ENCODE measurements at regions not wholly inside any gene's neighbourhood (a gene's known extent, or its start where the extent isn't known, plus 50 kb on each side); places are given as distances from the start of the nearest gene placed in this dataset.

DNA sequence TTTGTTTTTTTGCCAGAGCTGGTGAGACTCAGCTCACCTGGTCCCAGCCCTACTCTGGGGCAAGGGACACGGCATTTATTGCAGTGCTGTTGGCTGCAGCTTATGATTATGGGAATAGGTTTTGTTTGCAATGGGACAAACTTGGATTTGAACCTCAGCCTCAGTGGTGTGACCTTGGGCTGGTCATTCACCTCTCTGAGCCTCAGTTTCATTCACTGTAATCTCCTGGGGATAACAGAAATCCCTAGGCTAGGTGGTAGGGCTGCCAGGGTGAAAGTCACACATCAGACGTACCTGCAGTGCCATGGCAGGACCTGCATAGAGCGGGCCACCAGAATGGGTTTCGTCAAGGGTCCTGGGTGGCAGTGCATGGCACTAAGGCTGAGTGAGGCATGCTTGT lies 73.7 kb upstream of the MEDAG start:
- no peak for TF ChIP-seq ATF3 (CRISPR knock-in tag; conservative IDR thresholded peaks at IDR 0.05)
- TF ChIP-seq KAT7 (CRISPR knock-in tag; IDR thresholded peaks at IDR 0.05; ENCODE audit: borderline replicate concordance), result no peak
- TF ChIP-seq ATF2 (CRISPR knock-in tag; IDR thresholded peaks at IDR 0.05; ENCODE audit: borderline replicate concordance, low read depth), result no peak
- TF ChIP-seq, protein P1, sequence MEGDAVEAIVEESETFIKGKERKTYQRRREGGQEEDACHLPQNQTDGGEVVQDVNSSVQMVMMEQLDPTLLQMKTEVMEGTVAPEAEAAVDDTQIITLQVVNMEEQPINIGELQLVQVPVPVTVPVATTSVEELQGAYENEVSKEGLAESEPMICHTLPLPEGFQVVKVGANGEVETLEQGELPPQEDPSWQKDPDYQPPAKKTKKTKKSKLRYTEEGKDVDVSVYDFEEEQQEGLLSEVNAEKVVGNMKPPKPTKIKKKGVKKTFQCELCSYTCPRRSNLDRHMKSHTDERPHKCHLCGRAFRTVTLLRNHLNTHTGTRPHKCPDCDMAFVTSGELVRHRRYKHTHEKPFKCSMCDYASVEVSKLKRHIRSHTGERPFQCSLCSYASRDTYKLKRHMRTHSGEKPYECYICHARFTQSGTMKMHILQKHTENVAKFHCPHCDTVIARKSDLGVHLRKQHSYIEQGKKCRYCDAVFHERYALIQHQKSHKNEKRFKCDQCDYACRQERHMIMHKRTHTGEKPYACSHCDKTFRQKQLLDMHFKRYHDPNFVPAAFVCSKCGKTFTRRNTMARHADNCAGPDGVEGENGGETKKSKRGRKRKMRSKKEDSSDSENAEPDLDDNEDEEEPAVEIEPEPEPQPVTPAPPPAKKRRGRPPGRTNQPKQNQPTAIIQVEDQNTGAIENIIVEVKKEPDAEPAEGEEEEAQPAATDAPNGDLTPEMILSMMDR (IDR thresholded peaks at IDR 0.05), result no peak
- no peak for TF ChIP-seq NR1H2 (CRISPR knock-in tag; IDR thresholded peaks at IDR 0.05)
- no peak for TF ChIP-seq ETV6 (CRISPR knock-in tag; IDR thresholded peaks at IDR 0.05)
- TF ChIP-seq JUN (CRISPR knock-in tag; IDR thresholded peaks at IDR 0.05), result no peak
- TF ChIP-seq, protein P2, sequence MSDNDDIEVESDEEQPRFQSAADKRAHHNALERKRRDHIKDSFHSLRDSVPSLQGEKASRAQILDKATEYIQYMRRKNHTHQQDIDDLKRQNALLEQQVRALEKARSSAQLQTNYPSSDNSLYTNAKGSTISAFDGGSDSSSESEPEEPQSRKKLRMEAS (CRISPR knock-in tag; IDR thresholded peaks at IDR 0.05), result no peak
- TF ChIP-seq, protein P3, sequence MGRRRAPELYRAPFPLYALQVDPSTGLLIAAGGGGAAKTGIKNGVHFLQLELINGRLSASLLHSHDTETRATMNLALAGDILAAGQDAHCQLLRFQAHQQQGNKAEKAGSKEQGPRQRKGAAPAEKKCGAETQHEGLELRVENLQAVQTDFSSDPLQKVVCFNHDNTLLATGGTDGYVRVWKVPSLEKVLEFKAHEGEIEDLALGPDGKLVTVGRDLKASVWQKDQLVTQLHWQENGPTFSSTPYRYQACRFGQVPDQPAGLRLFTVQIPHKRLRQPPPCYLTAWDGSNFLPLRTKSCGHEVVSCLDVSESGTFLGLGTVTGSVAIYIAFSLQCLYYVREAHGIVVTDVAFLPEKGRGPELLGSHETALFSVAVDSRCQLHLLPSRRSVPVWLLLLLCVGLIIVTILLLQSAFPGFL (CRISPR knock-in tag; IDR thresholded peaks at IDR 0.05; ENCODE audit: borderline replicate concordance), result no peak
- TF ChIP-seq EMX1 (CRISPR knock-in tag; IDR thresholded peaks at IDR 0.05), result no peak
- no peak for TF ChIP-seq FOXJ3 (CRISPR knock-in tag; IDR thresholded peaks at IDR 0.05; ENCODE audit: borderline replicate concordance)
- TF ChIP-seq ZNF232 (CRISPR knock-in tag; IDR thresholded peaks at IDR 0.05), result no peak

Data from WTC11 (cell line).